H9 (cell line): ENCODE measurements at regions not wholly inside any gene's neighbourhood (a gene's known extent, or its start where the extent isn't known, plus 50 kb on each side); places are given as distances from the start of the nearest gene placed in this dataset.

Experiments
- DNase-seq: peaks from one replicate; pipeline ENCODE4 v3.0.0-alpha.2; 2017
- H2AFZ ChIP-seq: one replicate; pipeline ENCODE4 v1.6.1; 2013; ENCODE audit warnings: mild to moderate bottlenecking, low read length, control low read depth, moderate library complexity
- H2AK5ac ChIP-seq: 2 replicates; pipeline ENCODE4 v1.6.1; 2013; ENCODE audit warnings: low read length, control low read depth, mixed read lengths; ENCODE audit not compliant: insufficient read length
- H2BK120ac ChIP-seq: one replicate; pipeline ENCODE4 v1.6.1; 2013; ENCODE audit warnings: low read depth, mild to moderate bottlenecking, low read length, control low read depth, inconsistent platforms; ENCODE audit not compliant: poor library complexity, severe bottlenecking
- H2BK12ac ChIP-seq: 2 replicates; pipeline ENCODE4 v1.6.1; 2013; ENCODE audit warnings: low read length, control low read depth, mixed read lengths, low read depth; ENCODE audit not compliant: insufficient read length
- H2BK15ac ChIP-seq: 2 replicates; pipeline ENCODE4 v1.6.1; 2013; ENCODE audit warnings: low read depth, low read length, control low read depth
- H2BK20ac ChIP-seq: one replicate; pipeline ENCODE4 v1.6.1; 2013; ENCODE audit warnings: low read depth, mild to moderate bottlenecking, low read length, control low read depth, inconsistent platforms; ENCODE audit not compliant: poor library complexity, severe bottlenecking
- H2BK5ac ChIP-seq: 2 replicates; pipeline ENCODE4 v1.6.1; 2013; ENCODE audit warnings: low read length, control low read depth, mixed read lengths; ENCODE audit not compliant: insufficient read length
- H3K14ac ChIP-seq: 2 replicates; pipeline ENCODE4 v1.6.1; 2013; ENCODE audit warnings: low read length, control low read depth; ENCODE audit not compliant: insufficient read depth
- H3K18ac ChIP-seq: 2 replicates; pipeline ENCODE4 v1.6.1; 2013; ENCODE audit warnings: low read depth, mild to moderate bottlenecking, mixed read lengths, low read length, control low read depth; ENCODE audit not compliant: insufficient read length
- H3K23ac ChIP-seq: 2 replicates; pipeline ENCODE4 v1.6.1; 2013; ENCODE audit warnings: low read length, control low read depth, mixed read lengths, low read depth; ENCODE audit not compliant: insufficient read length
- H3K23me2 ChIP-seq: 2 replicates; pipeline ENCODE4 v1.6.1; 2013; ENCODE audit warnings: low read depth, mild to moderate bottlenecking, mixed read lengths, low read length, control low read depth; ENCODE audit not compliant: insufficient read length, poor library complexity, severe bottlenecking
- H3K27ac ChIP-seq: 2 replicates; pipeline ENCODE4 v1.5.1; 2013; ENCODE audit warnings: low read length, control low read depth, mixed read lengths, low read depth; ENCODE audit not compliant: insufficient read length
- H3K27me3 ChIP-seq: 2 replicates; pipeline ENCODE4 v1.6.1; 2013; ENCODE audit warnings: low read length, control low read depth, inconsistent platforms; ENCODE audit not compliant: insufficient read depth
- H3K4ac ChIP-seq: 2 replicates; pipeline ENCODE4 v1.6.1; 2013; ENCODE audit warnings: low read depth, mild to moderate bottlenecking, control low read depth, inconsistent platforms, low read length, moderate library complexity
- H3K4me1 ChIP-seq: 2 replicates; pipeline ENCODE4 v1.6.1; 2013; ENCODE audit warnings: low read length, control low read depth, inconsistent platforms; ENCODE audit not compliant: insufficient read depth
- H3K4me2 ChIP-seq: 2 replicates; pipeline ENCODE4 v1.6.1; 2013; ENCODE audit warnings: low read length, control low read depth, mixed read lengths; ENCODE audit not compliant: insufficient read length, insufficient read depth
- H3K56ac ChIP-seq: 2 replicates; pipeline ENCODE4 v1.6.1; 2013; ENCODE audit warnings: low read depth, mild to moderate bottlenecking, mixed read lengths, low read length, control low read depth; ENCODE audit not compliant: insufficient read length
- H3K79me1 ChIP-seq: 2 replicates; pipeline ENCODE4 v1.6.1; 2013; ENCODE audit warnings: low read depth, mild to moderate bottlenecking, moderate library complexity, low read length, control low read depth, inconsistent platforms; ENCODE audit not compliant: insufficient read depth, poor library complexity, severe bottlenecking
- H3K79me2 ChIP-seq: 2 replicates; pipeline ENCODE4 v1.6.1; 2013; ENCODE audit warnings: low read length, control low read depth, inconsistent platforms; ENCODE audit not compliant: insufficient read depth
- H3K9ac ChIP-seq: 2 replicates; pipeline ENCODE4 v1.6.1; 2013; ENCODE audit warnings: low read length, control low read depth, mixed read lengths; ENCODE audit not compliant: insufficient read length; ENCODE audit errors: extremely low read depth
- H3K9me3 ChIP-seq: one replicate; pipeline ENCODE4 v1.6.1; 2013; ENCODE audit warnings: low read depth, low read length, inconsistent platforms; ENCODE audit not compliant: control insufficient read depth
- H3T11ph ChIP-seq: one replicate; pipeline ENCODE4 v1.6.1; 2013; ENCODE audit warnings: mild to moderate bottlenecking, low read length, control low read depth, inconsistent platforms
- H4K20me1 ChIP-seq: one replicate; pipeline ENCODE4 v1.6.1; 2013; ENCODE audit not compliant: control insufficient read depth, insufficient read length, insufficient read depth
- H4K5ac ChIP-seq: 2 replicates; pipeline ENCODE4 v1.6.1; 2013; ENCODE audit warnings: low read depth, mild to moderate bottlenecking, mixed read lengths, low read length, control low read depth; ENCODE audit not compliant: insufficient read length
- H4K8ac ChIP-seq: replicated peaks from 2 replicates; pipeline ENCODE4 v1.6.1; 2013; ENCODE audit warnings: low read length, control low read depth, mixed read lengths, low read depth; ENCODE audit not compliant: insufficient read length
- H4K91ac ChIP-seq: 2 replicates; pipeline ENCODE4 v1.6.1; 2013; ENCODE audit warnings: low read depth, mild to moderate bottlenecking, moderate library complexity, mixed read lengths, low read length, control low read depth; ENCODE audit not compliant: insufficient read length
- H3K27ac Mint-ChIP-seq, 3 experiments: 2 replicates in 2 of 3; 3 replicates in 1 of 3; pipeline ENCODE4 v1.8.0; 2020 to 2021; ENCODE audit warnings: mixed read lengths in 3 of 3, mild to moderate bottlenecking in 1 of 3, moderate library complexity in 1 of 3
- H3K27me3 Mint-ChIP-seq: 2 replicates; pipeline ENCODE4 v1.8.0; 2021; ENCODE audit warnings: low read depth, mild to moderate bottlenecking, moderate library complexity, mixed read lengths
- H3K36me3 Mint-ChIP-seq, 3 experiments: 2 replicates in 2 of 3; 3 replicates in 1 of 3; pipeline ENCODE4 v1.8.0; 2020 to 2021; ENCODE audit warnings: low read depth in 3 of 3, mixed read lengths in 3 of 3; ENCODE audit not compliant: insufficient read depth in 1 of 3
- H3K4me1 Mint-ChIP-seq, 2 experiments: 2 replicates each; pipeline ENCODE4 v1.8.0; 2020; ENCODE audit warnings: mixed read lengths in 2 of 2
- H3K4me3 Mint-ChIP-seq, 2 experiments: 2 replicates in 1 of 2; 3 replicates in 1 of 2; pipeline ENCODE4 v1.8.0; 2020 to 2021; ENCODE audit warnings: mild to moderate bottlenecking in 2 of 2, mixed read lengths in 2 of 2, moderate library complexity in 1 of 2
- H3K9me3 Mint-ChIP-seq, 2 experiments: 2 replicates in 1 of 2; 3 replicates in 1 of 2; pipeline ENCODE4 v1.8.0; 2020; ENCODE audit warnings: mild to moderate bottlenecking in 2 of 2, mixed read lengths in 2 of 2, moderate library complexity in 1 of 2
- WGBS: extraction: QIAGEN DNeasy Blood & Tissue Kit; methylation state at CpG from one replicate; pipeline ENCODE4 v1.1.7; 2013; ENCODE audit warnings: missing lambda C conversion rate, low lambda C conversion rate, mixed read lengths; ENCODE audit not compliant: insufficient read length; ENCODE audit errors: extremely low coverage; 5-methylcytosine and 5-hydroxymethylcytosine counted together
- TF ChIP-seq, protein P1 (sequence below): fragments of 200-600 bp; sonication (generic); conservative IDR thresholded peaks from 3 replicates; pipeline ENCODE4 v1.8.0; 2021; ENCODE audit warnings: antibody characterized with exemption, mild to moderate bottlenecking

DNA sequence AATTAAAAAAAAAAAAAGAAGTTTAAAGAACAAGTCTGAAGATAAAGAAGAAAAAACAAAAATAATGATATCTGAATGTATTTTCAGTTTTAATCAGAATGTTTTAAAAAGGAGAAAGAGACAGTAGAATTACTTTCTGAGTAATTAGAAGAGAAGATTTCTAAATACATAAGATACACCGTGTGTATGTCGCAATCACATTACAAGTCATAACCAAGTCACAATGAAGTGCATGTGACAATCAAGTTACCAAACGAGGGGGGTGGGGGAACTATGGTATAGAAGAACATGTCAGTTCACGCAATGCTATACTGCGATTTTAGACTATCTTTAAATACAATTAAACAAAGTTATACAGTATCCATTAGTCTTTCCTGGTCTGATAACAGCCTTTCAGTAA, 1464.1 kb upstream of the FLRT2 start:
- Histone ChIP-seq H3K27me3 (no peaks in the 10 kb centered on the region), H3K4me1 (no peaks in the 10 kb centered on the region), H2BK15ac (no peak overlapping the region), H4K5ac (no peak overlapping the region), H2AK5ac (no peak overlapping the region), H3T11ph (no peak overlapping the region), H2BK5ac (no peak overlapping the region), H4K91ac (no peak overlapping the region), H4K8ac (no peak overlapping the region), H3K27ac (no peak overlapping the region), H3K18ac (no peak overlapping the region), H3K4ac (no peak overlapping the region), H3K79me1 (no peaks in the 10 kb centered on the region), H2BK20ac (no peak overlapping the region), H3K23ac (no peak overlapping the region), H3K9me3 (no peaks in the 10 kb centered on the region), H3K14ac (no peak overlapping the region), H4K20me1 (no peaks in the 10 kb centered on the region), H2BK120ac (no peak overlapping the region), H2BK12ac (no peak overlapping the region), H3K56ac (no peak overlapping the region), H3K23me2 (no peaks in the 10 kb centered on the region), H3K9ac (no peak overlapping the region), H3K4me2 (no peak overlapping the region), H3K79me2 (no peaks in the 10 kb centered on the region), H2AFZ (no peak overlapping the region)
- no peaks in the 10 kb centered on the region for H3K27me3 Mint-ChIP-seq
- WGBS, result no CpG with 5 or more reads among the region's 5 CpGs
- H3K4me3 Mint-ChIP-seq, result no peak overlapping the region
- H3K36me3 Mint-ChIP-seq, result no peaks in the 10 kb centered on the region
- DNase-seq, result no peak
- peaks cover 0 to 3% of the 10 kb centered on the region in 2 experiments; a peak in 1 of 4 replicates for H3K4me1 Mint-ChIP-seq
- H3K9me3 Mint-ChIP-seq, result no peaks in the 10 kb centered on the region
- H3K27ac Mint-ChIP-seq, result no peak overlapping the region
- TF ChIP-seq, protein P1, sequence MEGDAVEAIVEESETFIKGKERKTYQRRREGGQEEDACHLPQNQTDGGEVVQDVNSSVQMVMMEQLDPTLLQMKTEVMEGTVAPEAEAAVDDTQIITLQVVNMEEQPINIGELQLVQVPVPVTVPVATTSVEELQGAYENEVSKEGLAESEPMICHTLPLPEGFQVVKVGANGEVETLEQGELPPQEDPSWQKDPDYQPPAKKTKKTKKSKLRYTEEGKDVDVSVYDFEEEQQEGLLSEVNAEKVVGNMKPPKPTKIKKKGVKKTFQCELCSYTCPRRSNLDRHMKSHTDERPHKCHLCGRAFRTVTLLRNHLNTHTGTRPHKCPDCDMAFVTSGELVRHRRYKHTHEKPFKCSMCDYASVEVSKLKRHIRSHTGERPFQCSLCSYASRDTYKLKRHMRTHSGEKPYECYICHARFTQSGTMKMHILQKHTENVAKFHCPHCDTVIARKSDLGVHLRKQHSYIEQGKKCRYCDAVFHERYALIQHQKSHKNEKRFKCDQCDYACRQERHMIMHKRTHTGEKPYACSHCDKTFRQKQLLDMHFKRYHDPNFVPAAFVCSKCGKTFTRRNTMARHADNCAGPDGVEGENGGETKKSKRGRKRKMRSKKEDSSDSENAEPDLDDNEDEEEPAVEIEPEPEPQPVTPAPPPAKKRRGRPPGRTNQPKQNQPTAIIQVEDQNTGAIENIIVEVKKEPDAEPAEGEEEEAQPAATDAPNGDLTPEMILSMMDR, result no peak
